HPDE6-E6E7 (cell line): ENCODE measurements at regions not wholly inside any gene's neighbourhood (a gene's known extent, or its start where the extent isn't known, plus 50 kb on each side); places are given as distances from the start of the nearest gene placed in this dataset.
"Not testable (repeated sequence)": the region's sequence is repeated elsewhere in the genome, so short reads cannot be mapped to it uniquely, and the experiment has no call there.

Source experiments
- DNase-seq: peaks from one replicate; pipeline ENCODE4 v3.0.0; 2011; ENCODE audit warnings: missing footprints; ENCODE audit errors: extremely low spot score

GRCh38 chr7:46934198-46934825 lies 647.6 kb downstream of the TNS3 start:
- DNase-seq: no peak

GRCh38 chr7:46933596-46933995 lies 648.3 kb downstream of the TNS3 start:
- no peak for DNase-seq

- DNase-seq: peak; percentile 8
Measured at GRCh38 chr7:46932676-46933424, 649.1 kb downstream of the TNS3 start.

- no peak for DNase-seq
Measured at GRCh38 chr7:46932306-46932675, 649.6 kb downstream of the TNS3 start.

- DNase-seq: peak; percentile 80
Measured at GRCh38 chr7:46930366-46930765, 651.5 kb downstream of the TNS3 start.

- no peak for DNase-seq
Measured at GRCh38 chr7:46929359-46929758, 652.6 kb downstream of the TNS3 start.

- DNase-seq: no peak
Measured at GRCh38 chr7:46928719-46929118, 653.2 kb downstream of the TNS3 start.

GRCh38 chr7:46927131-46927810 lies 654.6 kb downstream of the TNS3 start:
- no peak for DNase-seq

- no peak for DNase-seq
Measured at GRCh38 chr7:46916581-46916980, 665.3 kb downstream of the TNS3 start.

- DNase-seq: no peak
Measured at GRCh38 chr7:46912692-46913091, 669.2 kb downstream of the TNS3 start.

GRCh38 chr7:46909601-46910051 lies 672.3 kb downstream of the TNS3 start:
- DNase-seq: peak; percentile 60

- DNase-seq: peak; percentile 34
Measured at GRCh38 chr7:46908770-46909169, 673.1 kb downstream of the TNS3 start.

- DNase-seq: not testable (repeated sequence)
Measured at GRCh38 chr7:46904523-46904922, 677.4 kb downstream of the TNS3 start.

- DNase-seq: no peak
Measured at GRCh38 chr7:46902463-46902862, 679.4 kb downstream of the TNS3 start.

- no peak for DNase-seq
Measured at GRCh38 chr7:46900312-46901263, 681.3 kb downstream of the TNS3 start.

- no peak for DNase-seq
Measured at GRCh38 chr7:46897381-46897780, 684.5 kb downstream of the TNS3 start.

- no peak for DNase-seq
Measured at GRCh38 chr7:46886669-46887374, 695.1 kb downstream of the TNS3 start.

GRCh38 chr7:46885167-46885566 lies 696.7 kb downstream of the TNS3 start:
- no peak for DNase-seq

GRCh38 chr7:46881507-46882127 lies 700.3 kb downstream of the TNS3 start:
- DNase-seq: peak; percentile 10

- no peak for DNase-seq
Measured at GRCh38 chr7:46880508-46881196, 701.3 kb downstream of the TNS3 start.
